Fibroblast of lung (primary cell): ENCODE measurements at regions not wholly inside any gene's neighbourhood (a gene's known extent, or its start where the extent isn't known, plus 50 kb on each side); places are given as distances from the start of the nearest gene placed in this dataset.

Source experiments
- DNase-seq, 2 donors: peaks; one replicate each; pipeline versions ENCODE4 v3.0.0 to v3.0.0-alpha.2; 2010; ENCODE audit warnings: low read depth in 2 of 2
- H2AFZ ChIP-seq: 2 replicates; pipeline ENCODE4 v1.5.1; 2012; ENCODE audit warnings: low read length, control low read depth, inconsistent platforms
- H3K27ac ChIP-seq: 2 replicates; pipeline ENCODE4 v1.5.1; 2011; ENCODE audit warnings: low read length, control low read depth; ENCODE audit not compliant: insufficient read depth
- H3K27me3 ChIP-seq: 2 replicates; pipeline ENCODE4 v1.5.1; 2011; ENCODE audit warnings: mild to moderate bottlenecking, low read length; ENCODE audit not compliant: control insufficient read depth, insufficient read depth
- H3K36me3 ChIP-seq: 2 replicates; pipeline ENCODE4 v1.5.1; 2011; ENCODE audit warnings: low read length; ENCODE audit not compliant: control insufficient read depth, insufficient read depth
- H3K4me1 ChIP-seq: 2 replicates; pipeline ENCODE4 v1.5.1; 2011; ENCODE audit warnings: low read length; ENCODE audit not compliant: control insufficient read depth, insufficient read depth; ENCODE audit errors: extremely low read depth
- H3K4me2 ChIP-seq: 2 replicates; pipeline ENCODE4 v1.5.1; 2011; ENCODE audit warnings: low read length, control low read depth; ENCODE audit not compliant: insufficient read depth; ENCODE audit errors: extremely low read depth
- H3K4me3 ChIP-seq, 4 experiments: fragments of 200-600 bp in 1 of 4; sonication (generic) in 1 of 4; replicated peaks in 1 of 4; 2 replicates each; pipeline ENCODE4 v1.5.1; 2011 to 2016; ENCODE audit warnings: low read length in 4 of 4, low read depth in 3 of 4, mild to moderate bottlenecking in 3 of 4, control low read depth in 2 of 4, inconsistent platforms in 1 of 4, mixed read lengths in 1 of 4; ENCODE audit not compliant: insufficient read depth in 1 of 4; ENCODE audit errors: control extremely low read depth in 1 of 4
- H3K79me2 ChIP-seq: 2 replicates; pipeline ENCODE4 v1.5.1; 2012; ENCODE audit warnings: mild to moderate bottlenecking, low read length, inconsistent platforms; ENCODE audit not compliant: control insufficient read depth, insufficient read depth
- H3K9ac ChIP-seq: 2 replicates; pipeline ENCODE4 v1.5.1; 2011; ENCODE audit warnings: mild to moderate bottlenecking, low read length, control low read depth; ENCODE audit not compliant: insufficient read depth
- H3K9me3 ChIP-seq: 2 replicates; pipeline ENCODE4 v1.5.1; 2012; ENCODE audit warnings: low read depth, low read length; ENCODE audit not compliant: control insufficient read depth, insufficient read depth
- H4K20me1 ChIP-seq: 2 replicates; pipeline ENCODE4 v1.5.1; 2011; ENCODE audit warnings: low read length; ENCODE audit not compliant: control insufficient read depth, insufficient read depth; ENCODE audit errors: extremely low read depth
- EZH2 ChIP-seq: IDR thresholded peaks from 2 replicates; pipeline ENCODE4 v1.5.1; 2012; ENCODE audit warnings: low read length, control low read depth, mild to moderate bottlenecking; ENCODE audit errors: missing control alignments
- TF ChIP-seq, protein P1 (sequence below), 2 donors: IDR thresholded peaks in 1 of 2; conservative IDR thresholded peaks in 1 of 2; 1 replicate in 1 of 2; 2 replicates in 1 of 2; pipeline ENCODE4 v1.5.1; 2011 to 2012; ENCODE audit warnings: low read length in 2 of 2, control low read depth in 1 of 2, inconsistent platforms in 1 of 2, low read depth in 1 of 2, mild to moderate bottlenecking in 1 of 2

DNA sequence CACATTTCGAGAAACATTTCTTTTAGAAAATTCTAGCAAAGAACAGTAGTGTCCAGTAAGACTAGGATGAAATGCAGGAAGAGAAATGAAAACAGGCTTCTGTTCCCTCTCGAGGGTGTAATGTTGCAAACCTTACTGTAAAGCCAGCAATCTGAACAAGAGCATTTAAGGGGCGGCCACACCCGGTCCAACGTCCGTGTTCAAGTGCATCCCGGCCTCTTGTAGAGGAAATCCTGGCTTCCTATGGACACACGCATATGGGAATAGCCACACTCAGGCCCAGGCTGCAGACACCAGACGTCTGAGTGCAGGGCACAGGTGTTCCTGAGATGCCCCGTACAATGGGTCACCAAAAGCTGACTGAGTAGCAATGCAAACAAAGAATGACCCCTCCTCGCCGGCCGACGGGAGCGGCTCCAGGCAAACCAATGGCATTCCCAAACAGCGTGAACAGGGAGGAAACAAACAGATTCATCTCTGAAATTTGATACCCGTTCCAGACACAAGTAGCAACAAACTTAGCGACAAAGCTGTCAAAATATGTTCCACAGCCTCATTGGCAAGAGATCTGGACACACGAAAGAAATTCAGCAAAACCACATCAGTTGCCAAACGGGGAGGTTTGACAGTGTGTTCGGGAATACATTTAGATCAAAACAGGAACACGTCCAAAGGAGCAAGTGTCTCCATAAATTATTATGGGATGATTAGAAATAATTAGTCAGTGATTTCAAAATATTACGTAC is 278.6 kb upstream of the TSHZ3 start:
- TF ChIP-seq, protein P1, sequence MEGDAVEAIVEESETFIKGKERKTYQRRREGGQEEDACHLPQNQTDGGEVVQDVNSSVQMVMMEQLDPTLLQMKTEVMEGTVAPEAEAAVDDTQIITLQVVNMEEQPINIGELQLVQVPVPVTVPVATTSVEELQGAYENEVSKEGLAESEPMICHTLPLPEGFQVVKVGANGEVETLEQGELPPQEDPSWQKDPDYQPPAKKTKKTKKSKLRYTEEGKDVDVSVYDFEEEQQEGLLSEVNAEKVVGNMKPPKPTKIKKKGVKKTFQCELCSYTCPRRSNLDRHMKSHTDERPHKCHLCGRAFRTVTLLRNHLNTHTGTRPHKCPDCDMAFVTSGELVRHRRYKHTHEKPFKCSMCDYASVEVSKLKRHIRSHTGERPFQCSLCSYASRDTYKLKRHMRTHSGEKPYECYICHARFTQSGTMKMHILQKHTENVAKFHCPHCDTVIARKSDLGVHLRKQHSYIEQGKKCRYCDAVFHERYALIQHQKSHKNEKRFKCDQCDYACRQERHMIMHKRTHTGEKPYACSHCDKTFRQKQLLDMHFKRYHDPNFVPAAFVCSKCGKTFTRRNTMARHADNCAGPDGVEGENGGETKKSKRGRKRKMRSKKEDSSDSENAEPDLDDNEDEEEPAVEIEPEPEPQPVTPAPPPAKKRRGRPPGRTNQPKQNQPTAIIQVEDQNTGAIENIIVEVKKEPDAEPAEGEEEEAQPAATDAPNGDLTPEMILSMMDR (conservative IDR thresholded peaks at IDR 0.05 in 1 of 2, IDR thresholded peaks at IDR 0.05 in 1 of 2; ENCODE audit: low read depth in 1 of 2, low read length in 2 of 2): no peak
- no peak for TF ChIP-seq EZH2
- Histone ChIP-seq H4K20me1 (no peaks in the 10 kb centered on the region), H3K4me2 (no peak overlapping the region), H3K4me1 (no peaks in the 10 kb centered on the region), H3K27me3 (no peaks in the 10 kb centered on the region), H2AFZ (no peak overlapping the region), H3K4me3 (no peak overlapping the region), H3K79me2 (no peaks in the 10 kb centered on the region), H3K36me3 (no peaks in the 10 kb centered on the region), H3K27ac (no peak overlapping the region), H3K9me3 (no peaks in the 10 kb centered on the region), H3K9ac (no peak overlapping the region)
- no peak for DNase-seq

- Histone ChIP-seq H3K27ac (no peak overlapping the region), H3K4me3 (no peak overlapping the region), H3K9me3 (no peaks in the 10 kb centered on the region), H3K36me3 (no peaks in the 10 kb centered on the region), H3K79me2 (no peaks in the 10 kb centered on the region), H3K9ac (no peak overlapping the region), H3K4me1 (no peaks in the 10 kb centered on the region), H3K27me3 (no peaks in the 10 kb centered on the region), H4K20me1 (no peaks in the 10 kb centered on the region), H2AFZ (no peak overlapping the region), H3K4me2 (no peak overlapping the region)
- TF ChIP-seq, protein P1 (conservative IDR thresholded peaks at IDR 0.05 in 1 of 2, IDR thresholded peaks at IDR 0.05 in 1 of 2; ENCODE audit: low read depth in 1 of 2, low read length in 2 of 2): no peak
- TF ChIP-seq EZH2: no peak
- DNase-seq: peak in 1 of 2 donors; percentile 32
Measured at GRCh38 chr19:31629579-31630363, 280.5 kb upstream of the TSHZ3 start.

GRCh38 chr19:31633014-31633413 is 283.8 kb upstream of the TSHZ3 start:
- H3K36me3 ChIP-seq: no peaks in the 10 kb centered on the region
- no peaks in the 10 kb centered on the region for H3K9me3 ChIP-seq
- H3K4me2 ChIP-seq: no peak overlapping the region
- no peaks in the 10 kb centered on the region for H4K20me1 ChIP-seq
- no peak for DNase-seq
- H3K4me3 ChIP-seq: no peak overlapping the region
- H3K9ac ChIP-seq: no peak overlapping the region
- no peaks in the 10 kb centered on the region for H3K79me2 ChIP-seq
- no peaks in the 10 kb centered on the region for H3K4me1 ChIP-seq
- no peak for TF ChIP-seq EZH2
- TF ChIP-seq, protein P1 (conservative IDR thresholded peaks at IDR 0.05 in 1 of 2, IDR thresholded peaks at IDR 0.05 in 1 of 2; ENCODE audit: low read depth in 1 of 2, low read length in 2 of 2): no peak
- no peaks in the 10 kb centered on the region for H3K27me3 ChIP-seq
- H3K27ac ChIP-seq: no peak overlapping the region
- H2AFZ ChIP-seq: no peak overlapping the region
